ENCODE measurements at regions not wholly inside any gene's neighbourhood (a gene's known extent, or its start where the extent isn't known, plus 50 kb on each side); places are given as distances from the start of the nearest gene placed in this dataset.
"Not testable (repeated sequence)": the region's sequence is repeated elsewhere in the genome, so short reads cannot be mapped to it uniquely, and the experiment has no call there.

DNA sequence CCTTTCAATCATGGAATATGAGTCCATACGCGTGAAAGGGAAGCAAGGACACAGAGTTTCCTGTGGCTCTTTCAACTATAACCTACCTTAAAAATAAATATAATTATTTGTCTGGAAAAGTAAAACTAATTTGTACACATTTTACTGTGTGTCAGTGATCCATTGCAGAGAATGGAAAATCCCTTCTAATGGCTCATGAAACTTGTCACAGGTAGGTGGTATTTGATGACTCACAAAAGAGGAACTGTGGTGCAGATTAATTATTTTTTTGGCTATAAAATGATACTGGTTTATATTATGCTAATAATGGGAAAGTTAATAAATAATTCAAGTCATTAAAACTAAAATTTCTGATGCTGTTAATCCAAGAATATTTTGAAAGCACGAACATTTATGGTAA, 792.2 kb downstream of the METTL15 start:
- in situ Hi-C loops (cut with MboI; ENCODE audit: low sequenced_read_pairs, unreplicated experiment): no loop called here
- TF ChIP-seq, protein P1, sequence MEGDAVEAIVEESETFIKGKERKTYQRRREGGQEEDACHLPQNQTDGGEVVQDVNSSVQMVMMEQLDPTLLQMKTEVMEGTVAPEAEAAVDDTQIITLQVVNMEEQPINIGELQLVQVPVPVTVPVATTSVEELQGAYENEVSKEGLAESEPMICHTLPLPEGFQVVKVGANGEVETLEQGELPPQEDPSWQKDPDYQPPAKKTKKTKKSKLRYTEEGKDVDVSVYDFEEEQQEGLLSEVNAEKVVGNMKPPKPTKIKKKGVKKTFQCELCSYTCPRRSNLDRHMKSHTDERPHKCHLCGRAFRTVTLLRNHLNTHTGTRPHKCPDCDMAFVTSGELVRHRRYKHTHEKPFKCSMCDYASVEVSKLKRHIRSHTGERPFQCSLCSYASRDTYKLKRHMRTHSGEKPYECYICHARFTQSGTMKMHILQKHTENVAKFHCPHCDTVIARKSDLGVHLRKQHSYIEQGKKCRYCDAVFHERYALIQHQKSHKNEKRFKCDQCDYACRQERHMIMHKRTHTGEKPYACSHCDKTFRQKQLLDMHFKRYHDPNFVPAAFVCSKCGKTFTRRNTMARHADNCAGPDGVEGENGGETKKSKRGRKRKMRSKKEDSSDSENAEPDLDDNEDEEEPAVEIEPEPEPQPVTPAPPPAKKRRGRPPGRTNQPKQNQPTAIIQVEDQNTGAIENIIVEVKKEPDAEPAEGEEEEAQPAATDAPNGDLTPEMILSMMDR (IDR thresholded peaks at IDR 0.05; ENCODE audit: borderline replicate concordance, control extremely low read depth, extremely low read depth, insufficient read depth, missing control alignments): no peak
- DNase-seq (ENCODE audit: low spot score): no peak

DNA sequence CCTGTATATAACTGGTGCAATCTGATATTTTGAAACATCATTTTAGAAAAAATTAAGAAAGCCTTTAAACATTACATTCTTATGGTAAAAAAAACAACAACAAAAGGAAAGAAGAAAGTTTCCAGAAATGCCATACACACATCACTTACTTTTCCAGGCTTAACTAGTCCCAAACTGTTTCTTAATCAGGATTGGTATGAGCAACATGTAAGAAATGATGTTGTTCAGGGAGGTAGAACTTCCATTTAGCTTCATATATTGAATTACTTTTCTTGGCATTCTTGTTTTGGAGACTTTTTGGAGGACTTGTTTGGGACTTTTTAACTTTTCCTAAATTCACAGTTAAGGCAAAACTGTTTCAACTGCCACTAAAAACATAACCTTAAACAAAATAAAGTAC, 791.5 kb downstream of the METTL15 start:
- TF ChIP-seq, protein P1 (IDR thresholded peaks at IDR 0.05; ENCODE audit: borderline replicate concordance, control extremely low read depth, extremely low read depth, insufficient read depth, missing control alignments): no peak
- in situ Hi-C loops (cut with MboI; ENCODE audit: low sequenced_read_pairs, unreplicated experiment): no loop called here
- no peak for DNase-seq (ENCODE audit: low spot score)

DNA sequence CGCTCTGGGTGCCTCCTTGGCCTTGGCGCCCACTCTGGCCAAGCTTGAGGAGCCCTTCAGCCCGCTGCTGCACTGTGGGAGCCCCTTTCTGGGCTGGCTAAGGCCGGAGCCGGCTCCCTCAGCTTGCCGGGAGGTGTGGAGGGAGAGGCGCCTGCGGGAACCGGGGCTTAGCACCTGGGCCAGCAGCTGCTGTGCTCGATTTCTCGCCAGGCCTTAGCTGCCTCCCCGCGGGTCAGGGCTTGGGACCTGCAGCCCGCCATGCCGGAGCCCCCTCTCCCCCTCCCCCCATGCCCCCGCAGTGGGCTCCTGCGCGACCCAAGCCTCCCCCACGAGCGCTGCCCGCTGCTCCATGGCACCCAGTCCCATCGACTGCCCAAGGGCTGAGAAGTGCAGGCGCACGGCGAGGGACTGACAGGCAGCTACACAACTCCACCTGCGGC, 782.4 kb downstream of the METTL15 start:
- in situ Hi-C loops (cut with MboI; ENCODE audit: low sequenced_read_pairs, unreplicated experiment); DNase-seq (ENCODE audit: low spot score): not testable (repeated sequence)

DNA sequence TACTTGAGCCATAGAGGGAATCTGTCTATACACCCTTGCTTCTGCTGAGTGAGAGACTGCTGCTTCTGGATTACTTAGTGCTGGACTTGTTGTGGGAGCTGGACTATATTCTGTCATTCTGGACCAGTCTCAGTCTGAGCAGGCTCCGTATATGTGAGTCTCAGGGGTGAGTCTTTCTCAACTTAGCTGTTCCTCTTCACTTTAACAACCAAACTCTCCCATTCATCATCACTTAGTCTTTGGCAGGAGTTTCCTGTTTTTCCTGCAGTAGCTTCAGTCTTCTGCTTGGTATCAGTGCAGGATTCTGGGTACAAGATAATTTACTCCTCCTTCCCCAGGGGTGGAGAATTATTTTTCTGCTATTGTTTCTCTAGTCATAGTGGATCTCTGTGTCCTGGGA, 779.5 kb downstream of the METTL15 start:
- TF ChIP-seq, protein P1 (IDR thresholded peaks at IDR 0.05; ENCODE audit: borderline replicate concordance, control extremely low read depth, extremely low read depth, insufficient read depth, missing control alignments): no peak
- in situ Hi-C loops (cut with MboI; ENCODE audit: low sequenced_read_pairs, unreplicated experiment): no loop called here
- no peak for DNase-seq (ENCODE audit: low spot score)

DNA sequence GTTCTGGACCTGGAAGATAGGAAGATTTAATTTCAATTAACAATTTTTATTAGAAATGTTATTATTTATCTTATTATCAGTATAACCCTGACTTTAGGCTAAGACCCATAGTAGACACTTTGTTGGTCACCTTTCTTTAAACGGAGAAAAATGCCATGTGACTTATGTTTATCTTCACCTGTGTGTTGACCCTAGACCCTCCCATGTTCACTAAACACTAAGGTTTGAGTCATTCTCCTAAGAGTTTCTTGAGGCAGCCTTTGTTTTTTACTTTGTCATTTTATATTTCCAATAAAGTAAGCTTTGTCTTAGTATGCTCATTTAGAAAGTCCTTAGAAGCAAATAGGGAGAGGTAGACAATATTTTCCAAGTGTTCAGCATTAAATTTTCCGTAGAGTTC, 771.7 kb downstream of the METTL15 start:
- in situ Hi-C loops (cut with MboI; ENCODE audit: low sequenced_read_pairs, unreplicated experiment): no loop called here
- DNase-seq (ENCODE audit: low spot score): no peak

DNA sequence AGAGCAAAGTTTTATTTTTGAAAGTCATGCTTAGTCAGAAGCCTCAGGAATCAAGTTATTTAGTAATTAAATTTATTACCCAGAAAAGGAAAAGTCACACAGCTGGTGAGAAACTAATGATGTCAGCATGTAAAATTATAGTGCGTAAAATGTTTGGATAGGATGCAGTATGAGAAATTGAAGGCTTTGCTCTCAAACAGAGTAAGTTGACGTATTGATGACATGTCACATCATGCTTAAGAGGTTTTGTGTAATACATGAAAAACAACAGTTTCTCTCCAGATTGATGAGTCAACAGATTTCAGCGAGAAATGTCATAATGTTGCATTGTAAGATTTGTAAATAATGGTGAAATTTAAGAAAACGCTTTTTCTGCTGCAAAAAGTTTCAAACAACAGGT, 769.8 kb downstream of the METTL15 start:
- TF ChIP-seq, protein P1 (IDR thresholded peaks at IDR 0.05; ENCODE audit: borderline replicate concordance, control extremely low read depth, extremely low read depth, insufficient read depth, missing control alignments): no peak
- in situ Hi-C loops (cut with MboI; ENCODE audit: low sequenced_read_pairs, unreplicated experiment): no loop called here
- DNase-seq (ENCODE audit: low spot score): no peak

More for the DNA sequence above, 771.7 kb downstream of the METTL15 start:
- TF ChIP-seq, protein P1 (IDR thresholded peaks at IDR 0.05; ENCODE audit: borderline replicate concordance, control extremely low read depth, extremely low read depth, insufficient read depth, missing control alignments): no peak

DNA sequence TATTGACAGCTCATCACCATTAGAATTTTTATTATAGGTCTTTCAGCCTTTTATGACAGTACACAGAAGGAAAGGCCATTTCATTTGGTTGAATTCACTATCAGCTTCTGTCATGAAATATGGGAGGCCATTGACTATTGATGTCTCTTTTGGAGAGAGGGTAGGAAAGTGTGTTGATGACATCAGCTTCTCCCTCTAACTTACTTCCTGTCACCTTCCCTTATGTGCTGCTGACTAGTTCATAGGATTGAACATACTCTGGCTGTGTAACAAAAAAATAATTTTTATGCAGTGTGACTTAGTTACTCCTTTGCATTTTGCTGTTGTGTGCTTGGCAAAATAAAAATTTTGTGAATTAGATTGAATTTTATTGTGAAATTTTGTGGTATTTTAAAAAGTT, 769.2 kb downstream of the METTL15 start:
- in situ Hi-C loops (cut with MboI; ENCODE audit: low sequenced_read_pairs, unreplicated experiment): no loop called here
- TF ChIP-seq, protein P1 (IDR thresholded peaks at IDR 0.05; ENCODE audit: borderline replicate concordance, control extremely low read depth, extremely low read depth, insufficient read depth, missing control alignments): no peak
- DNase-seq (ENCODE audit: low spot score): no peak

Measured in GM13976 (cell line).